Activated CD4-positive, alpha-beta memory T cell treated with anti-CD3 and anti-CD28 coated beads for 36 hours (primary cell): ENCODE measurements at regions not wholly inside any gene's neighbourhood (a gene's known extent, or its start where the extent isn't known, plus 50 kb on each side); places are given as distances from the start of the nearest gene placed in this dataset.

Experiments used
- CTCF ChIA-PET: fragments of 350-600 bp; sonication (Branson Sonifier 250); formaldehyde crosslinking; loops from one replicate; lab custom pipeline; 2021; ENCODE audit warnings: antibody characterized with exemption, inconsistent platforms; lab: Charles Lee
- POLR2A ChIA-PET: fragments of 350-600 bp; sonication (Branson Sonifier 250); formaldehyde crosslinking; loops from one replicate; lab custom pipeline; 2021; ENCODE audit warnings: antibody characterized with exemption; lab: Charles Lee
- DNase-seq: peaks from one replicate; pipeline ENCODE4 v3.0.0-alpha.2; 2020
- H3K27ac Mint-ChIP-seq: one replicate; pipeline ENCODE4 v1.8.0; 2021; ENCODE audit warnings: mixed read lengths
- H3K27me3 Mint-ChIP-seq: one replicate; pipeline ENCODE4 v1.8.0; 2021; ENCODE audit warnings: mixed read lengths
- H3K36me3 Mint-ChIP-seq: one replicate; pipeline ENCODE4 v1.8.0; 2021; ENCODE audit warnings: mixed read lengths
- H3K4me1 Mint-ChIP-seq: one replicate; pipeline ENCODE4 v1.8.0; 2021; ENCODE audit warnings: low read depth, mixed read lengths
- H3K4me3 Mint-ChIP-seq: one replicate; pipeline ENCODE4 v1.8.0; 2021; ENCODE audit warnings: mild to moderate bottlenecking, mixed read lengths
- H3K9me3 Mint-ChIP-seq: one replicate; pipeline ENCODE4 v1.8.0; 2021; ENCODE audit warnings: mixed read lengths
- intact Hi-C: fragments of 100-400 bp; cut with micrococcal nuclease; formaldehyde crosslinking; loops from one replicate; pipeline ENCODE4 v1.15.1; 2023

DNA sequence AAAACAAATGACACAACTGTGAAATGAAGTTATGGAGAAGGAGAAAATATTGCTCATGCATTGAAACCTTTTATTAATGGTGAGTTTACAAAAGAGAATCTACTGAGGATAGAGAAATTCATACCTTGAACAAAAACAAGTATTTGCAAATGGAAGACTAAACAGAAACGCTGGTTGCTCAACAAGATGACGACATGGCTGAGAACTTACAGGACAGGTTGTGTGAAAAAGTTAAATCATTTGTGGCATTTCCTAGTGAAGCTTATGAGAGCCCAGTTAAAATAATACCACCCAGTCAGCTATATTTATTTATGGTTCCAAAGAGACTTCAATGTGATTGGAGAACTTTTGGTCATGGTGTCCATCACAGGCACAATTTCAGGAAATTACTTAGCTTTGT, 148.6 kb upstream of the PKDCC start:
- ChIA-PET CTCF (interaction anchor here (1.5 kb wide), 1 partner anchor 30 kb away, joined by 3 read pairs; no protein-coding TSS in a partner anchor), POLR2A (no interaction called here)
- no peak overlapping the region for H3K27ac Mint-ChIP-seq
- H3K4me3 Mint-ChIP-seq, result no peak overlapping the region
- H3K9me3 Mint-ChIP-seq, result no peaks in the 10 kb centered on the region
- intact Hi-C loops, result no loop called here
- no peaks in the 10 kb centered on the region for H3K36me3 Mint-ChIP-seq
- peaks cover 7% of the 10 kb centered on the region for H3K27me3 Mint-ChIP-seq
- peaks cover 15% of the 10 kb centered on the region for H3K4me1 Mint-ChIP-seq
- DNase-seq, result no peak

DNA sequence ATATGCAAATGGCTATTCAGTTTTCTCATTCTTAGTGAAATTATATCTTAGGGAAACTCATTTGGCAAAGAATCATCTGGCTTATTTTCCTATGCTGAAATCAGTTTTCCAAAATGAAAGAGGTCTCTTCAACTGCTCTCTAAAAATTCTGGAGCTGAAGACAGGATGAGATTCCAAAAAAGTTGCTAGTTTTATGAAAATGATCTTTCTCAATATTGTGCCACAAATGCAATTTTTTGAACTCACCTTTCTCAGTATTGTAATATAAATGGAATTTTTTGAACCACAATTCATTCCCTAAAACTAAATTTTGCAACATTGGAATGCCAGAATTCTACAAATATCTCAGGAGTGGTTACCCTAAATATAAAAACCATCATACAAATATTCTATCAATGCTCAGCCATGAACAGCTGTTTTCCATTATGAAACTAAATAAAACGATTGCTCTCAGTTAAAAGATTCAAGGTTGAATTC, 147.7 kb upstream of the PKDCC start:
- H3K9me3 Mint-ChIP-seq, result no peaks in the 10 kb centered on the region
- ChIA-PET CTCF (interaction anchor here (1.5 kb wide), 1 partner anchor 31 kb away, joined by 3 read pairs; no protein-coding TSS in a partner anchor), POLR2A (no interaction called here)
- intact Hi-C loops, result no loop called here
- H3K27ac Mint-ChIP-seq, result no peak overlapping the region
- peaks cover 7% of the 10 kb centered on the region for H3K27me3 Mint-ChIP-seq
- H3K36me3 Mint-ChIP-seq, result no peaks in the 10 kb centered on the region
- no peak for DNase-seq
- peaks cover 15% of the 10 kb centered on the region for H3K4me1 Mint-ChIP-seq
- H3K4me3 Mint-ChIP-seq, result no peak overlapping the region

DNA sequence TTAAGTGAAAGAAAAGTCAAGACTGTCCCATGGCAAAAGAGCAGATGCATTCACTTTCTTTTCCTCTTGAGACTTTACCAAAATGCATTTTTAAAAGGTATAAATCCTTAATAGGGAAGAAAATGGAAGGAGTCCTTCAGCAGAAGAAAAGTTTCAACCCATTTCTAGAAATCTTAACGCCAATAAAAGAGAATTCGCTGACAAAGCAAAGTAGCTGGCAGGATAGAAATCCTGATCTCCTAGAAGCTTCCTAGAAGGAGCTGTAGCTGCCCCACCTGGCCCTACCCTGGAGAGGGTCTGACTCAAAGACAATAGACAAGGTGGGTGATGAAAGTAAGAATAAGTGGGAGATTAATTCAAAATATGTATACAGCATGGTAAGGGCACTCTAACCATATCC, 144.9 kb upstream of the PKDCC start:
- POLR2A ChIA-PET, result no interaction called here
- CTCF ChIA-PET, result no interaction called here
- H3K4me1 Mint-ChIP-seq, result no peaks in the 10 kb centered on the region

DNA sequence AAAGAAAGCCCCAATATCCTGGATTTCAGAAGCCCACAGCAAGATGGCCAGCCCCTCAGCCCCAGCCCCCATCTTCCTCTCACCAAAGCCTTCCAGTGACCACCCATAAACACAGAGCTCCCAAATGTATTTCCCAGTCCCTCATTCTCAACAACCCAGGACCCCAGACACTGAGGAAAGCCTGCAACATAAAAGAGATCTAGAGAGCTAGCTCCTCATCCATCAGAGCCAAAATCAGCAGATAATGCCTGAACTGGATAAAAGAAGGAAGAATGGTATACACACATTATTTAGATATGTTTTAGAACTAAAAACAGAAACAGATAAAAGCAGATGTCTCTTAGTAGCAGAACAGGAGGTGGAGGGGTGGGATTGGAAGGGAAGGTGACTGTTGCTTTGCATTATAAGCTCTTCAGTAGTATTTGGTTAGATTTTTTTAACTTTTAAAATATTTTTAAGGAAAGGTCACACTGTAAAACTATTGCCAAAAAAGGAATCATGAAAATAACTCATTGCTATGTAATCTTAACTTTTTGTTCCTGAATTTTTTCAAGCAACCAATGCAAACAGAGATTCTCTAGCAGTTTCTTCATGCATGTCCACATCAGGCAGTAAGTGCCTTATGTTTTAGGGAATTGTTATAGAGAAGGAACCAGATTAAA, 144.2 kb upstream of the PKDCC start:
- ChIA-PET CTCF (no interaction called here), POLR2A (no interaction called here)
- Mint-ChIP-seq H3K36me3 (no peaks in the 10 kb centered on the region), H3K27me3 (peaks cover 10% of the 10 kb centered on the region), H3K4me3 (no peak overlapping the region), H3K4me1 (no peaks in the 10 kb centered on the region), H3K27ac (no peak overlapping the region), H3K9me3 (no peaks in the 10 kb centered on the region)
- no peak for DNase-seq
- intact Hi-C loops, result no loop called here

More for the DNA sequence above, 144.9 kb upstream of the PKDCC start:
- Mint-ChIP-seq H3K9me3 (no peaks in the 10 kb centered on the region), H3K27ac (no peak overlapping the region), H3K36me3 (no peaks in the 10 kb centered on the region), H3K27me3 (peaks cover 10% of the 10 kb centered on the region), H3K4me3 (no peak overlapping the region)
- intact Hi-C loops, result no loop called here
- DNase-seq, result no peak

DNA sequence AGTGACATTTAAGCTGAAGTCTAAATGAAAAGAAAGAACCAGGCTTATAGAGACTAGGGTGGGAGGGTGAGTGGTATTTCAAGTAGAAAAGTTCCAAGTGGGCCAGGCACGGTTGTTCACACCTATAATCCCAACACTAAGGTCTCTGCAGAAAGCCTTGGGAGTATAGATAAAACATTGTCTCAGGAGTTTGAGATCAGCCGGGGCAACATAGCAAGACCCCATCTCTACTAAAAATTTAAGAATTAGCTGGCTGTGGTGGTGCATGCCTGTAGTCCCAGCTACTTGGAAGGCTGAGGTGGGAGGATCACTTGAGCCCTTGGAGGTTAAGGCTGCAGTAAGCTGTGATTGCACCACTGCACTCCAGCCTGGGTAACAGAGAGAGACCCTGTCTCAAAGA, 143.4 kb upstream of the PKDCC start:
- Mint-ChIP-seq H3K4me3 (no peak overlapping the region), H3K27ac (no peak overlapping the region), H3K9me3 (no peaks in the 10 kb centered on the region), H3K4me1 (no peaks in the 10 kb centered on the region), H3K36me3 (no peaks in the 10 kb centered on the region), H3K27me3 (peaks cover 10% of the 10 kb centered on the region)
- intact Hi-C loops, result no loop called here
- DNase-seq, result no peak
- ChIA-PET CTCF (no interaction called here), POLR2A (no interaction called here)

DNA sequence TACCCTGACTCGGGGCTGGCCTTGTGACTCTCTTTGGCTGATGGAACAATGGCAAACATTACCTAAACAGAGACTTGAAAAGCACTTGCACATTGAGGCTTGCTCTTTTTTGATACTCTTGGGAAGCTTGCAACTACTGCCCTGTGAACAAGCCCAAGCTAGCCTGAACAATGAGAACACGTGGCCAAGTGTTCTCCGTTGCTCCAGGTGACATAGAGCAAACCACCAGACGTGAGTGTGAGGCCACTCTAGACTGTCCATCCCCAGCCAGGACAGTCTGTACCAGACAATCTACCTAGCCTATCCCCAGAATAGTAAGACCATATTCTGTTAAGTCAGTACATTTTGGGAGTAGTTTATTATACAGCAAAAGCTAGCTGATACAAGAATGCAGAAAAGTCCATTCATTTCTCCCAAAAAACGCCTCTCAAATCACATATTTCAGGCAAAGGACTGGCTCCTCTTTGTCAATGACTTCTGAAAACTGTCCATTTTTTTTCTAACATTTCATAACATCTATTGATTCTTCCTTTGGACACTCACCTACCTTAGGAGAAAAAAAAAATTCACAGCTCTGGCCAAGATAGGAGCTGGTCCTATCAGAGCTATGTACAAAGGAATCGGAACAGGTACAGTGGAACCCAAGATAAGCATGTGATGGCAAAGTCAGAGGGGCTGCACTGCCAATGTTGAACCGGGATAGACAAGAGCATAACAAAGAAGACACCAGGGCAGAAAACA, 142.1 kb upstream of the PKDCC start:
- Mint-ChIP-seq H3K4me3 (no peak overlapping the region), H3K27me3 (peaks cover 13% of the 10 kb centered on the region), H3K36me3 (no peaks in the 10 kb centered on the region), H3K4me1 (no peaks in the 10 kb centered on the region), H3K9me3 (no peaks in the 10 kb centered on the region), H3K27ac (no peak overlapping the region)
- intact Hi-C loops, result no loop called here
- no peak for DNase-seq
- CTCF ChIA-PET, result no interaction called here
- POLR2A ChIA-PET, result no interaction called here

DNA sequence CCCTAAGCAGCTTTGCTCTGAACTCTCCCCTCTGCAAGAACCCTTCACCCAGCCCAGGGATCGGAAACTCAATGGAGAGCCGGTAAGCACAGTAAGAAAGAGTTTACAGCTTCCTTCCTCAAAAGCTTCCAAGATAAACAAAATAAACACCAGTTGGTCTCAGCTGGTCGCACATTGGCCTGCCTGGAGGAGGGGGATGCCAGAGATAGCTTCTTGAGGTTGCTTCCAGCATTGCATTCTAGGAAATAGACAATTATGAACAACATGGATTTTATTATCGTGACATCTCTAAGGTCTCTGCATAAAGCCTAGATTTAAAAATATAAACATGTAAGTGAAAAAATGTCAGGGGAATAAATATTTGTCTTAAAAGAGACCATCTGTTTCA, 141.5 kb upstream of the PKDCC start:
- no peak for DNase-seq
- no peaks in the 10 kb centered on the region for H3K36me3 Mint-ChIP-seq
- peaks cover 13% of the 10 kb centered on the region for H3K27me3 Mint-ChIP-seq
- intact Hi-C loops, result no loop called here
- H3K27ac Mint-ChIP-seq, result no peak overlapping the region
- CTCF ChIA-PET, result no interaction called here
- H3K4me3 Mint-ChIP-seq, result no peak overlapping the region
- POLR2A ChIA-PET, result no interaction called here
- H3K9me3 Mint-ChIP-seq, result no peaks in the 10 kb centered on the region
- H3K4me1 Mint-ChIP-seq, result no peaks in the 10 kb centered on the region

DNA sequence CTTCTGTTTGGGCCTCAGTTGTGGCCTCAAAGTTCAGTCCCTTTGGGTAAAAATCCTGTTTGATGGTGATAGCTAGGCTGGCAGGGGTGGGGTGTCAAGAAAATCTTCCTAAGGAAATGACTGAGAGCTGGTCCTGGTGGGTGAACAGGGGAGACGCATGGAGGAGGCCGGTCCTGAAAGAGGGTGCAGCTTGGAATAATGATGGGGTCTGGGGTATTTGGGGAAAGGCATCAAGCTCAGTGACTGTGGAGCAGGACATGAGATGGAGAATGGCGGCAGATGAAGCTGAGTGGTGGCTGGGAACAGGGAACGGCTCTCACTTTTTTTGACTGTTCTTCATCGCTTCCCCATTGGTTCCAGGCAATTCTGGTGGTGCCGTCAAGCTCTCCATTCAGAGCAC, 140.7 kb upstream of the PKDCC start:
- no peaks in the 10 kb centered on the region for H3K4me1 Mint-ChIP-seq
- intact Hi-C loops, result no loop called here
- ChIA-PET CTCF (interaction anchor here (0.7 kb wide), 1 partner anchor 34 kb away, joined by 3 read pairs; no protein-coding TSS in a partner anchor), POLR2A (interaction anchor here (1.5 kb wide), 1 partner anchor 11 kb away, joined by 3 read pairs; no protein-coding TSS in a partner anchor)
- H3K27me3 Mint-ChIP-seq, result peaks cover 11% of the 10 kb centered on the region
- H3K4me3 Mint-ChIP-seq, result no peak overlapping the region
- H3K27ac Mint-ChIP-seq, result no peak overlapping the region
- no peaks in the 10 kb centered on the region for H3K36me3 Mint-ChIP-seq
- no peaks in the 10 kb centered on the region for H3K9me3 Mint-ChIP-seq
- no peak for DNase-seq

DNA sequence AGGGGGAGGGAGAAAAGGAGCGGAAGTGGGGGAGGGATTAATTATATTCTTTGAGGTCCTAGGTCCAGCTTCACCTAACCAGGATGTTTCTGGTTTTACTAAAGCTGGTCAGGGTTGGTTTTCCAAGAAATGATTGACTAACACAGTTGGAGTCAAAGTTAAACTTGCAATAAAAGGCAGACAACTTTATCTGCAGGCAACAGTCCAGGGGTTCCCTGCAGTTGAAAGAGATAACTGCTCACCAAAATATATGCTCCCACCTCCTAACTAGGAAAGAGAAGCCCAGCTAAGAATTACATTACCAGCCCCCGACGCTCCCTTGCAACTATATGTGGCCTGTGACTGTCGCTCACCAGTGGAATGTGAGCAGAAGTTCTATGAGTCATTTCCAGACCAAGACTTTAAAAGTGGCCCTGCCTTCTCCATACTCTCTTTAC, 140.0 kb upstream of the PKDCC start:
- Mint-ChIP-seq H3K9me3 (no peaks in the 10 kb centered on the region), H3K36me3 (no peaks in the 10 kb centered on the region), H3K4me3 (no peak overlapping the region), H3K4me1 (no peaks in the 10 kb centered on the region), H3K27ac (no peak overlapping the region), H3K27me3 (peaks cover 11% of the 10 kb centered on the region)
- ChIA-PET CTCF (interaction anchor here (0.7 kb wide), 1 partner anchor 34 kb away, joined by 3 read pairs; no protein-coding TSS in a partner anchor), POLR2A (interaction anchor here (1.5 kb wide), 1 partner anchor 12 kb away, joined by 3 read pairs; no protein-coding TSS in a partner anchor)
- no peak for DNase-seq
- intact Hi-C loops, result no loop called here

DNA sequence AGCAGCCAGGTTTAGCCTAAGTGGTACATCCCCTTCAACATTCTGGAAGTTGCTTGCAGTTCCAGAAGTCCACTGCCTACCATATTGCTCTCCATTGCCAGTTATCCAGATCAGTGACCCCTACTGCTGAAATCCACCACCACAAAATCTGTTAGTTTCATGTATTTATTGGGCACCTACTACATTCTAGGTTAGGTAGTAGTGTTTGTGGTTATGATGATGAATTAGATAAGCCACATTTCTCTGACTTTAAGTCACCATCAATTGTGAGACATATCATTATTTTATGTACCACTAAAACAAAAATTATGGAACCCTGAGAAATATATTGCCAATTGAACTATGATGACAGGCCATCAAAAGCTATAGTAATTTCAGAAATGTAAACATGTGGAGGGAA, 139.5 kb upstream of the PKDCC start:
- intact Hi-C loops, result no loop called here
- H3K27ac Mint-ChIP-seq, result no peak overlapping the region
- ChIA-PET CTCF (no interaction called here), POLR2A (interaction anchor here (1.5 kb wide), 1 partner anchor 12 kb away, joined by 3 read pairs; no protein-coding TSS in a partner anchor)
- H3K27me3 Mint-ChIP-seq, result peaks cover 8% of the 10 kb centered on the region
- no peaks in the 10 kb centered on the region for H3K36me3 Mint-ChIP-seq
- H3K9me3 Mint-ChIP-seq, result no peaks in the 10 kb centered on the region
- DNase-seq, result no peak
- no peak overlapping the region for H3K4me3 Mint-ChIP-seq
- H3K4me1 Mint-ChIP-seq, result no peaks in the 10 kb centered on the region

DNA sequence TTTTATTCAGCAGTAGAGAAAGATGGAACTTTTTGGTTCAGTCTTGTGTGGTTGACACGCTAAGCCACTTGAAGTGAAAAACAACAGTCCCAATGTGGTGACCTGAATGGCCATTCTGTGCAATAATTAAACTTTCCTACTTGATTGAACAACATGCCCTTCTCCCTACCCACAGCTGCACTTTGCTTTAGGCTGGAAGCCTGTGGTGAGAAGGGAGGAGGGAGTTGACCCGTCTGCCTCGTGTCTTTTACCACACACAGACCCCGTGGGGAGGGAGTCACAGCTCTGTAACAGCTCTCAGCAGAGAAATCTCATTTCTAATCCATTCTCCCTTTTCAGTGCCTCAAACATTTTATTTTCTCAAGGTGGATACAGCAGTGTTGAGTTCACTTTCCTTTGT, 138.2 kb upstream of the PKDCC start:
- intact Hi-C loops, result no loop called here
- Mint-ChIP-seq H3K4me1 (no peaks in the 10 kb centered on the region), H3K9me3 (no peaks in the 10 kb centered on the region), H3K4me3 (no peak overlapping the region), H3K36me3 (no peaks in the 10 kb centered on the region), H3K27me3 (peaks cover 6% of the 10 kb centered on the region), H3K27ac (no peak overlapping the region)
- POLR2A ChIA-PET, result no interaction called here
- no peak for DNase-seq
- CTCF ChIA-PET, result no interaction called here

DNA sequence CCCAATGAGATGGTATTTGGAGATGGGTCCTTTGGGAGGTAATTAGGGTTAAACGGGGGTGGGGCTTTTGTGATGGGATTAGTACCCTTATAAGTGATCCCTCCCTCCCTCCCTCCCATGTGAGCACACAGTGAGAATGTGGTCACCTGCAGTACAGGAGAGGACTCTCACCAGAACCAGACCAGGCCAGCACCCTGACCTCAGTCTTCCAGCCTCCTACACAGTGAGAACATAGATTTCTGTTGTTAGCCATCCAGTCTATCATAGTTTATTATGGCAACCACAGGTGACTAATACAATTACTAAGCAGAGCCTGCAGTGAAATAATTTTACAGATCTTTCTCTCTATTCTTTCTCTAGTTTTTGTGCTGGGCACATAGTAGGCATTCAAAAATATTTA, 137.7 kb upstream of the PKDCC start:
- peaks cover 6% of the 10 kb centered on the region for H3K27me3 Mint-ChIP-seq
- no peak overlapping the region for H3K4me3 Mint-ChIP-seq
- H3K36me3 Mint-ChIP-seq, result no peaks in the 10 kb centered on the region
- ChIA-PET POLR2A (no interaction called here), CTCF (no interaction called here)
- H3K27ac Mint-ChIP-seq, result no peak overlapping the region
- intact Hi-C loops, result no loop called here
- DNase-seq, result no peak
- no peaks in the 10 kb centered on the region for H3K9me3 Mint-ChIP-seq
- no peaks in the 10 kb centered on the region for H3K4me1 Mint-ChIP-seq
